Breast epithelium (tissue), 3 donors: ENCODE measurements at regions not wholly inside any gene's neighbourhood (a gene's known extent, or its start where the extent isn't known, plus 50 kb on each side); places are given as distances from the start of the nearest gene placed in this dataset.

Experiments used
- CTCF ChIP-seq, 3 donors: fragments of 450-650 bp; IDR thresholded peaks; one replicate each; pipeline ENCODE4 v1.5.1; 2016 to 2017; ENCODE audit warnings: antibody characterized with exemption in 3 of 3, mild to moderate bottlenecking in 3 of 3, moderate library complexity in 3 of 3
- POLR2A ChIP-seq: fragments of 450-650 bp; IDR thresholded peaks from one replicate; pipeline ENCODE4 v1.6.1; 2016; ENCODE audit warnings: antibody characterized with exemption, mild to moderate bottlenecking, moderate library complexity

DNA sequence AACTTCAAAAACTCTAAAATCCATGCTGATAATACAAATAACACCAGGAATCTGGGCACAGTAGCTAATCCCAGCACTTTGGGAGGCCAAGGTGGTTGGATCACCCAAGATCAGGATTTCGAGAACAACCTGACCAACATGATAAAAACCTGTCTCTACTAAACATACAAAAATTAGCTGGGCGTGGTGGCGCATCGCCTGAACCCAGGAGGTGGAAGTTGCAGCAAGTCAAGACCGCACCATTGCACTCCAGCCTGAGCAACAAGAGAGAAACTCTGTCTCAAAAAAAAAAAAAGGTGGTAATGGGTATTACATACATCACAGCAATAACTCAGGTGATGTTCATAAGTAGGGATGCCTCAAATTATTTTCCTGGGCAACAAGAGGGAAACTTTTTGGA lies 315.0 kb upstream of the MEOX2 start:
- TF ChIP-seq CTCF (IDR thresholded peaks at IDR 0.05) (no peak), POLR2A (no peak)
